K562 (cell line): ENCODE measurements at regions not wholly inside any gene's neighbourhood (a gene's known extent, or its start where the extent isn't known, plus 50 kb on each side); places are given as distances from the start of the nearest gene placed in this dataset.

ENCODE experiments used
- ATAC-seq: fragments of 200-7000 bp; cut with Tn5 transposase; 3 replicates; pipeline ENCODE4 v1.9.1; 2020; ENCODE audit warnings: moderate library complexity
- BruUV-seq: library from RNA; stranded (reverse); fragments of 400-500 nt; replicated peaks from 2 replicates; lab custom pipeline; 2021; lab: Mats Ljungman, UMichigan
- CTCF ChIA-PET: fragments of 300-600 bp; formaldehyde crosslinking; extraction: SDS; loops from one replicate; lab custom pipeline; 2021; ENCODE audit warnings: low intra/inter-chr PET ratio; lab: Yijun Ruan, JAX
- POLR2A ChIA-PET: fragments of 300-600, 350-650 bp; sonication (Branson Sonifier 250); formaldehyde crosslinking; extraction: SDS; loops from one replicate; lab custom pipeline; 2021; ENCODE audit warnings: antibody characterized with exemption, inconsistent platforms; lab: Yijun Ruan, JAX
- DNase-seq, 4 experiments: peaks; one replicate each; pipeline versions ENCODE4 v3.0.0 to v3.0.0-alpha.2; 2011 to 2018; ENCODE audit warnings: low spot score in 3 of 4, mixed read lengths in 3 of 4; ENCODE audit errors: extremely low read depth in 1 of 4
- FAIRE-seq: peaks from 2 replicates; lab custom pipeline; 2011; peaks lifted over from hg19 to GRCh38; lab: Jason Lieb, UNC
- H2AFZ ChIP-seq: 2 replicates; pipeline ENCODE4 v1.6.0; 2011; ENCODE audit warnings: low read depth, low read length, control low read depth, inconsistent platforms
- H3K27ac ChIP-seq: fragments of 200-600 bp; 3 replicates; pipeline ENCODE4 v1.8.0; 2011; ENCODE audit warnings: low read depth, mild to moderate bottlenecking, control low read depth, inconsistent platforms, low read length, moderate library complexity, mixed read lengths; ENCODE audit errors: extremely low read depth
- H3K27me3 ChIP-seq, 2 experiments: fragments of 300-600 bp in 1 of 2; 2 replicates in 1 of 2; 3 replicates in 1 of 2; pipeline versions ENCODE4 v1.6.0 to v1.8.0; 2011; ENCODE audit warnings: inconsistent platforms in 2 of 2, low read length in 2 of 2, mild to moderate bottlenecking in 1 of 2, mixed read lengths in 1 of 2, moderate library complexity in 1 of 2; ENCODE audit not compliant: control insufficient read depth in 2 of 2, insufficient read depth in 2 of 2
- H3K36me3 ChIP-seq: fragments of 300-600 bp; 3 replicates; pipeline ENCODE4 v1.8.0; 2011; ENCODE audit warnings: mild to moderate bottlenecking, low read length, inconsistent platforms; ENCODE audit not compliant: control insufficient read depth, insufficient read depth
- H3K4me1 ChIP-seq, 2 experiments: fragments of 200-600 bp in 1 of 2; replicated peaks in 1 of 2; 2 replicates in 1 of 2; 3 replicates in 1 of 2; pipeline versions ENCODE4 v1.5.1 to v1.8.0; 2011; ENCODE audit warnings: inconsistent platforms in 2 of 2, low read length in 2 of 2, mild to moderate bottlenecking in 1 of 2, mixed read lengths in 1 of 2, moderate library complexity in 1 of 2; ENCODE audit not compliant: control insufficient read depth in 2 of 2, insufficient read depth in 2 of 2
- H3K4me2 ChIP-seq: 2 replicates; pipeline ENCODE4 v1.6.1; 2011; ENCODE audit warnings: low read length, control low read depth, inconsistent platforms, mixed read lengths; ENCODE audit not compliant: insufficient read depth
- H3K4me3 ChIP-seq: fragments of 200-600 bp; sonication (generic), shearing (Covaris generic); 2 replicates; pipeline ENCODE4 v1.5.1; 2016; ENCODE audit warnings: control low read depth, inconsistent platforms
- H3K79me2 ChIP-seq: fragments of 200-600 bp; 3 replicates; pipeline ENCODE4 v1.8.0; 2011; ENCODE audit warnings: low read length, inconsistent platforms; ENCODE audit not compliant: control insufficient read depth, insufficient read depth
- H3K9ac ChIP-seq, 2 experiments: 2 replicates each; pipeline versions ENCODE4 v1.6.0 to v1.6.1; 2011; ENCODE audit warnings: low read depth in 2 of 2, low read length in 2 of 2, control low read depth in 1 of 2, inconsistent platforms in 1 of 2, mild to moderate bottlenecking in 1 of 2, mixed read lengths in 1 of 2; ENCODE audit not compliant: insufficient read depth in 1 of 2
- H3K9me1 ChIP-seq: one replicate; pipeline ENCODE4 v1.6.0; 2011; ENCODE audit warnings: inconsistent platforms, mild to moderate bottlenecking, low read length, moderate library complexity; ENCODE audit not compliant: control insufficient read depth, insufficient read depth
- H3K9me3 ChIP-seq: replicated peaks from 2 replicates; pipeline ENCODE4 v1.5.1; 2011; ENCODE audit warnings: low read depth, low read length, inconsistent platforms; ENCODE audit not compliant: control insufficient read depth, insufficient read depth
- H4K20me1 ChIP-seq: replicated peaks from 2 replicates; pipeline ENCODE4 v1.6.1; 2011; ENCODE audit warnings: low read length, inconsistent platforms, mixed read lengths; ENCODE audit not compliant: control insufficient read depth, insufficient read depth
- CXXC5 ChIP-seq: fragments of 250-450 bp; sonication (Bioruptor Pico); IDR thresholded peaks from 2 replicates; pipeline ENCODE4 v1.8.0; 2022; ENCODE audit warnings: inconsistent platforms, mild to moderate bottlenecking, moderate library complexity
- MCM2 ChIP-seq: fragments of 450-650 bp; IDR thresholded peaks from 2 replicates; pipeline ENCODE4 v1.6.1; 2017; ENCODE audit warnings: low read depth, mild to moderate bottlenecking
- NUFIP1 ChIP-seq: fragments of 450-650 bp; IDR thresholded peaks from 2 replicates; pipeline ENCODE4 v1.6.1; 2018; ENCODE audit not compliant: partially characterized antibody
- ZEB2 ChIP-seq: fragments of 450-650 bp; IDR thresholded peaks from 2 replicates; pipeline ENCODE4 v1.6.1; 2016
- ZHX1 ChIP-seq: fragments of 150-350 bp; conservative IDR thresholded peaks from 2 replicates; pipeline ENCODE4 v1.6.1; 2014; ENCODE audit warnings: low read length
- ZNF766 ChIP-seq: fragments of 200-800 bp; sonication (Bioruptor generic); conservative IDR thresholded peaks from 2 replicates; pipeline ENCODE4 v1.6.1; 2016; ENCODE audit warnings: missing genetic modification characterization, missing compliant biosample characterization
- WGBS: fragments of 100-300 bp; shearing (Covaris generic); methylation state at CpG from one replicate; pipeline ENCODE4 v1.1.6; 2016; ENCODE audit warnings: low coverage, mixed read lengths; ENCODE audit not compliant: insufficient coverage; ENCODE audit errors: missing lambda C conversion rate; 5-methylcytosine and 5-hydroxymethylcytosine counted together
- in situ Hi-C: fragments of 300-500 bp; cut with MboI; formaldehyde crosslinking; loops from 4 replicates; pipeline ENCODE4 v1.15.0; 2018; ENCODE audit warnings: inconsistent platforms, mixed read lengths
- intact Hi-C: fragments of 100-400 bp; cut with micrococcal nuclease; formaldehyde crosslinking; loops from 2 replicates; pipeline ENCODE4 v1.14.2; 2022

- H3K4me3 ChIP-seq = no peak overlapping the region
- no TSS peak for BruUV-seq
- no peaks in the 10 kb centered on the region for H3K27me3 ChIP-seq
- no peaks in the 10 kb centered on the region for H4K20me1 ChIP-seq
- H3K9me1 ChIP-seq = no peaks in the 10 kb centered on the region
- H3K36me3 ChIP-seq = no peaks in the 10 kb centered on the region
- no peak overlapping the region for H3K4me2 ChIP-seq
- TF ChIP-seq ZNF766 (CRISPR knock-in tag) (no peak), MCM2 (no peak), ZHX1 (no peak), CXXC5 (no peak), ZEB2 (no peak), NUFIP1 (no peak)
- H3K27ac ChIP-seq = no peak overlapping the region
- H3K9ac ChIP-seq = no peak overlapping the region
- FAIRE-seq (no peak), DNase-seq (no peak), ATAC-seq (no peak)
- in situ Hi-C loops (no loop called here), intact Hi-C loops (no loop called here)
- no peaks in the 10 kb centered on the region for H3K4me1 ChIP-seq
- no peaks in the 10 kb centered on the region for H3K79me2 ChIP-seq
- 5% methylated on average over 5 of the region's 5 CpGs for WGBS
- CTCF ChIA-PET = no interaction called here
- H2AFZ ChIP-seq = no peak overlapping the region
- POLR2A ChIA-PET = no interaction called here
- H3K9me3 ChIP-seq = no peaks in the 10 kb centered on the region; the same call in 1 of the 2 replicates
These were observed 568.3 kb upstream of the ADGRL2 start for GRCh38 chr1:81232420-81232819.
